GM19455 (cell line): ENCODE measurements at regions not wholly inside any gene's neighbourhood (a gene's known extent, or its start where the extent isn't known, plus 50 kb on each side); places are given as distances from the start of the nearest gene placed in this dataset.
"Not testable (repeated sequence)": the region's sequence is repeated elsewhere in the genome, so short reads cannot be mapped to it uniquely, and the experiment has no call there.

Source experiments
- ATAC-seq: cut with Tn5 transposase; IDR thresholded peaks from one replicate; pipeline ENCODE4 v1.9.1; 2021; ENCODE audit not compliant: unreplicated experiment

GRCh38 chr3:144953959-144954358, 982.3 kb downstream of the DIPK2A start:
- ATAC-seq: no peak

DNA sequence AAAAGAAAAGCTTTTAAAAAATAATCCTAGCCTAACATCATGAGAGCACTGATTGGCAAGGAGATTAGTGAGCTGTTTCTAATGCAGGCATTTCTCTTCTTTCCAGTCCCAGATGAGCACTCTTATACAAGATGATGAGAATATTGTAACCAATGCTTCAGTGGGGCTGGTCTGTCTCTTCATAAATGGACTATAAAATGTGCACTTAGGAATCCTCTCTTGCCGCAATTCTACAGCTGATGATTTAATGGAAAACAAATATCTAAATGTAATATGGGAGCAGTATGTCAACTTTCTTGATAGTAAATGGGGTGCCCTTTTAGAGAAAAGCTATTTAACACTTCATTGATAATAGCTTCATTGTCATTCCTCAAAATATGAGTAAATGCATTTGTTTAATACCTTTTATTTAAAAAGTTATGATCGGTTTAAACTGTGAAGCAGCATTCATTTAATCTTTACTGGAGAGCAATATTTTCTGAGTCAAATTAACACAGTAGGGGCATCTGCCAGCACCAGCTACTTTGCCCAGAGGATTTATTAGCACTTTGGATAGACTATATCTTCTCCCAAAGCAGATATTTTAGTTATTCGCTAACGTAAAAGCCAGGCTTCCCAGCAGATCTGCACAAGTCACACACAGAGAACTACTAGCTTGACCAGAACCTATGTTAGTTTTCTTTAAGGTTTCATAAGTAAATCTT, 985.9 kb downstream of the DIPK2A start:
- ATAC-seq: no peak

DNA sequence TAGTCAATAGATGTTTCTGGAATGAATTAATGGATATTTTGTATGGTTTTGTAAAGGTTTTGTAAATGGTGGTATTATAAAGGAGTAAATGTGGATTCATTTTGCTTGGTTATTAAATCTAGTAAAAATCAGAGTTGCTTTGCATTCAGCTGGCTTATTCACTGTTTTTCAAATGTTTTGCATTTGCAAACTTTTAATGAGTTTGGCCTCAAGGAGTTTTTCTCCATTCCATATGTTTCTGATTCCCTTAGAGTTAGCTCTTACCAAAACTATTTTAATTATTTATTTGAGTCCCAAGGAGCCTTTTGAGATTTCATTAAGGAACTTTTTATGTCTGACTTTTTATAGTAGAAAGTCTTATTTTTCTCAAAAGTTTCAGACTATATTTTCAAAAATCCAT, 992.2 kb downstream of the DIPK2A start:
- no peak for ATAC-seq

- ATAC-seq: no peak
Measured at GRCh38 chr3:144966560-144966959, 994.9 kb downstream of the DIPK2A start.

- ATAC-seq: no peak
Measured at GRCh38 chr3:144968750-144969350, 997.2 kb downstream of the DIPK2A start.

DNA sequence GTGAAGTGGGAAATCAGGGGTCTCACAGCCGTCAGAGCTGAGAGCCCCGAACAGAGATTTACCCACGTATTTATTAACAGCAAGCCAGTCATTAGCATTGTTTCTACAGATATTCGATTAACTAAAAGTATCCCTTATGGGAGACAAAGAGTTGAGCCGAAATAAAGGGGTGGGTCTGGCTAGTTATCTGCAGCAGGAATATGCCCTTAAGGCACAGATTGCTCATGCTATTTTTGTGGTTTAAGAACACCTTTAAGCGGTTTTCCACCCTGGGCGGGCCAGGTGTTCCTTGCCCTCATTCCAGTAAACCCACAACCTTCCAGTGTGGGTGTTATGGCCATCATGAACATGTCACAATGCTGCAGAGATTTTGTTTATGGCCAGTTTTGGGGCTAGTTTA, 1012.9 kb downstream of the DIPK2A start:
- ATAC-seq: not testable (repeated sequence)

DNA sequence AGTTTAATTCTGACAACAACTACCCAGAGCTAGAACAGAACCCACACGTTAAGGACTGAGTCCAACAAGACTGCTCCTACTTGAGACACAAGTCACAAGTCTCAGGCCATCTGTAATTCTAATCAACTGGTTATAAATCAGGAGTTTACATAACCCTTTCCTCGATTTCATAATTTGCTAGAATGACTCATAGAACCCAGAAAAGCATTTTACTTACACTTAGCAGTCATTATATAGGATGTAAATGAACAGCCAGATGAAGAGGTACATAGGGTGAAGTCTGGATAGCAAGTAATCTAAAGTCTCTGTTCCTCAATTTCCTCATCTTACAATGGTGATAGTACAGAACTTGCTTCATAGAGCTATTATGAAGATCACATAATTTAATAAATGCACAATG, 1018.2 kb downstream of the DIPK2A start:
- no peak for ATAC-seq

- no peak for ATAC-seq
Measured at GRCh38 chr3:144995856-144996255, 1024.2 kb downstream of the DIPK2A start.

DNA sequence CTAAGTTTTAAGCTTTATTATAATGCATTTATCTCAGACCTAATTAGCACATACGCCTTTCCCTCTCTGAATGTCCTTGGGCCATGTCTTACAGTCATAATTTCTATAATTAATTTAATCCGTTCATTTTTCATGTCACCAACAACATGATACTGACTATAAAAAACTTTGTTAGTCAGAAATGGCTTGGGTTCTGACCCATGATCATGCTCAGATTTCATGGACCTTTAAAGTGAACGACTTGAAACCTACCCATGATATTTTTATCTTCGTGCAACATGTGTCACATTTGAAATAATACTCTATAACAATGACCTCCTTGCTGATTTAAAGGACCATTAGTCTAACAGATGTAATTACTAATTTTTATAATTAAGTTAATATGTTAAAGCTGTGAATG, 1033.8 kb downstream of the DIPK2A start:
- no peak for ATAC-seq

DNA sequence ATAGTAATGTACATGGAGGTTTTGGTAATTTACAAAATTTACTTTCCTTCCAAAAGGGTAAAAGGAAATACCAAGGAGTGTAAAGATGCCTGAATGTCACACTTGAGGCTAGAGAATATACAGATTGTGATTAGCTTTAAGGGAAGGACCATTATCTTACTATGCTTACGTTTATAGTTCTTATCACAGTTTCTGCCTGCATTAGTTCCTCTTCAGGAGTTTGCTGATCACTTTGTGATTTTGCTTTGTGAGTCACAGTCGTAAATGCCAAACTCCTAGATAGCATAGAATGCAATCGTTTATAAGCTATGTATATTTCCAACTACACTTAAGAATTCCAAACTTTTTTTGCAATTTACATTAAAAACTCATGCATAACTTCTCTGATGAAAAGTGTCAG, 1034.6 kb downstream of the DIPK2A start:
- no peak for ATAC-seq

DNA sequence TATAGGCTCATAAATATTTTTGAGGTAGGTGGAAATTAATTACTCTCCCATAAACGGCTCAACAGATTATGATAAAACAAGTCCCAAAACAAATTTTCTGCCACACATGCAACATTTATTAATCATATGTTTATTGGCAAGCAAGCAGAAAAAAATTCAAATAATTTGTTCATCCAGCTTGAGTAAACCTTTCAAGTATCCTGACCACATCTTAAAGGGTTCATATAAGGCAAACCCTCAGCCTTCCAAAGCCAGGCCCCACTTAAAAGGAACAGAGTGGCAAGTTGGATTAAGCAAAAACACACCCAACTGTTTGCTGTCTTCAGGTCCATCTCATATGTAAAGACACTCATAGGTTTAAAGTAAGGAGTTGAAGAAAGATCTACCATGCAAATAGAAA, 1042.3 kb downstream of the DIPK2A start:
- no peak for ATAC-seq

DNA sequence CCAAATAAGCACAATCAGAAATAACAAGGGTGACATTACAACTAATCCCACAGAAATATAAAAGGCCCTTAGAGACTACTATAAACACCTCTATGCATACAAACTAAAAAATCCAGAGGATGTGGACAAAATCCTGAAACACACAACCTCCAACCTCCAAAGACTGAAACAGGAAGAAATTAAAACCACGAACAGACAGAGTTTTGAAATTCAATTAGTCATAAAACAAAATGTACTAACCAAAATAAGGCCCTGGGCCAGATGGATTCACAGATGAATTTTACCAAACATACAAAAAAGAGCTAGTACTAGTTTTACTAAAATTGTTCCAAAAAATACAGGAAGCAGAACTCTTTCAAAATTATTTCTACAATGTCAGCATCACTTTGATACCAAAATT, 1043.6 kb downstream of the DIPK2A start:
- ATAC-seq: no peak

GRCh38 chr3:145017959-145018358, 1046.3 kb downstream of the DIPK2A start:
- ATAC-seq: no peak

DNA sequence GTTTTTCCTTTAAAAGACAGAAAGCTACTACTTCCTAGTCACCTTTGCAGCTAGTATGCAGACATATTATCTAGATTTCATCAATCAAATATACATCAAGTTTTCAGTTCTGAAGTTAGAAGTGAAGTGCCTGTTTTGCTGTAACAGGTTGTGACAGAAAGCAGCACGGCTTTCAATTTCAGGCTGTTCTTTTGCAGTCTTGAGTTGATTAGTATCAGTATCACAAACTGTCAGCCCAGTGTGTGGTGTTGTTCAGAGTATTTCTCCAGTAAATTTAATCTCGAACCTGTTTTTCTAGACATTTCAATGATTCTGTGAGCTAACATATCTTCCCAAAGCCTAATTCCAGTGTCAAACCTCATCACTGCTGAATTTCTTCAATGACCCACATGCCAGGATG, 1050.8 kb downstream of the DIPK2A start:
- no peak for ATAC-seq

DNA sequence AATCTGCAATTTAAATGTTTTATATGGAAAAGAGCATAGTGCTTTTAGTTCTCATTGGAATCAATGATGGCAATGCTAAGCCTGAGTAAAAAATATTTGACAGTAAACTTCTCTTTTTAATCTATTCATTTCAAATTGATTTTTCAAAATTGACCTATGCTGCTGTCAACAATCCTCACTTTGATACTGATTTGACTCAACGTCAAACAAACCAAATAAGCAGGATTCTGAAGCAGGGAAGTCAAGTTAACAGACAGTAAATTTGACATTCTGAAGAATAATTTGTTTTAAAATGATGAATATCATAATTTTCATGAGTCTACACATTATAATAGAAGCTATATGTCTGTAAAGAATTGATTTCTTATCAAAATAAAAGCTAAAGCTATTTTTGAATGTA, 1053.1 kb downstream of the DIPK2A start:
- ATAC-seq: no peak

- not testable (repeated sequence) for ATAC-seq
Measured at GRCh38 chr3:145027186-145027585, 1055.6 kb downstream of the DIPK2A start.

DNA sequence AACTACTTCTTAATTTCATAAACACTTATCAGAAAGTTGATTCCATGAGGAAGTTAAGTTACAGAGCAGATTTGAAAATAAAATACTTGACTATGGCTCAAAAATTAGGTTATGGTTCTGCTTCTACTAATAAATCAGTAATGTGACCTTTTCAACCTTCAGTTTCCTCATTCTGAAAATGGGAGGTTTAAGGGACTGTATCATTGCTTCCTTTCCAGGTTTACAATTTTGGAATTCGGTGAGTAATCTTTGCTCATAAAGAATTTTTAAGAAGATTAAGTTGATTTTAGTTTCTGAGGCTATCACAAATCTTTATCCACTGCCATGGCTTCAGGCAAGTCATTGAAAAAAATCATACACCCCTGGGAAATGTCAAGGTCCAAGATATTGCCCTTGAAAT, 1061.2 kb downstream of the DIPK2A start:
- ATAC-seq: no peak

DNA sequence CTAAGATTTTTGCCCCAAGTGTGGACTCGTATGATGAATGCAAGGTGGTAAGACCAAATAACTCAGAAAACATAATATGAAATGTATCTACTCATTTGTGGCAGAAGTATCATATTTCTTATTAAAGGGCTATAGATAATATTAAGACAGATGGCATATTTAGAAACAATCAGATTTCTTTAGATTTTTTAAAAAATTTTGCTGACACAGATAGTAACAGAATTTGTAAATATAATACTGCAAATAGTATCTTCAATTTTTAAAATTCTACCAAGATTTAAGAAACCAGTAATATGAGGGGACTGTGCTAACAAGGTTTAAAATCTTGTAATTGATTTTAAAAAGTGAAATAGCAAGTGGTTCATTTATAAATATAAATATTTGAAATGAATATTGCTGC, 1064.1 kb downstream of the DIPK2A start:
- no peak for ATAC-seq

DNA sequence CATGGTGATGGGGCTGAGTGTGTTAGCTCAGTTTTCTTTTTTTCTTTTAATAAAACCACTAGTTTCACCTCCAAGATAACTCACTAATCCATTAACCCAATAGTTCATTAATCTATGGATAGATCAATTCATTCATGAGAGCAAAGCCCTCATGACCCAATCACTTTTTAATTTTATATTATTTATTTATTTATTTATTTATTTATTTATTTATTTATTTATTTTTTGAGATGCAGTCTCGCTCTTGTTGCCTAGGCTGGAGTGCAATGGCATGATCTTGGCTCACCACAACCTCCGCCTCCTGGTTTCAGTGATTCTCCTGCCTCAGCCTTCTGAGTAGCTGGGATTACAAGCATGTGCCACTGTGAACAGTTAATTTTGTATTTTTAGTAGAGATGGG, 1082.4 kb downstream of the DIPK2A start:
- not testable (repeated sequence) for ATAC-seq

DNA sequence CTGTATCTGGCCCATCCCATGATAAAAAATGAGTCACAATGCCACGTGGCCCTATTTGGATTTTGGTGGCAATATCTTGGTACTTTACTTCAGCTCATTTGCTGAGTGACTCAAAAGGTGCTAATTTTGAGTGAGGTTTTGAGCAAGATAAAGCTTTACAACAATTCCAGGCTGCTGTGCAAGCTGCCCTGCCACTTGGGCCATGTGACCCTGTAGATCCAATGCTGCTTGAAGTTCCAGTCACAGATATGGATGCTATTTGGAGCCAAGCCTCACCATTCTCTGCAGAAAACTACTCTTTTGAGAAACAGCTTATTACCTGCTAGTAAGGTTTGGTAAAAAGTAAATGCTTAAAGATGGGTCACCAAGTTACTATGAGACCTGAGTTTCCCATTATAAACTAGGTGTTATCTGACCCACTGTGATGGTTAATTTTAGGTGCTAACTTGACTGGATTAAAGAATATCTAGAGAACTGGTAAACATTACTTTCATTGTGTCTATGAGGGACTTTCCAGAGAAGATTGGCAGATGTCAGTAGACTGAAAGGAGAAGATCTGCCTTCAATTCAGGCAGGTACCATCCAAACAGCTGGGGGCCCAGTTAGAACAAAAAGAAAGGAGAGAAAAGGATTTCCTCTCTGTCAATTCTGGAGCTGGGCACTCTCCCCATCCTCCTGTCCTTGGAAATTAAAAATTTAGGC, 1083.9 kb downstream of the DIPK2A start:
- ATAC-seq: no peak

DNA sequence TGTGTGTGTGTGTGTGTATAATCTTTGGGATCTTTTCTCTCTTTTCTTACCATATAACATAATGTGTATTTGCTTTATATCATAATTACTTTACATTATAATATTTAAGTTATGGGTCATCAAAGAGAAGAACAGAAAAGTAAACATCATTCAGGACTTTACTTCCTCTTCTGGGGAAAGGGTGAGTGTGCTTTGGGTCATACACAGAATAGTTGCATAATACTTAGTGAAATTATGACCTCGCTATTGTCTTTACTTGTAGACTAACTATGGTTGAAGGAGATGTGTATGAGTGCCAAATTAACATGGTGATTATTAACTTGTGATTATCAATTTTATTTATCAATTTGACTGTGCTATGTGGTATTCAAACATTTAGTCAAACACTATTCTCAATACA, 1086.9 kb downstream of the DIPK2A start:
- ATAC-seq: no peak

DNA sequence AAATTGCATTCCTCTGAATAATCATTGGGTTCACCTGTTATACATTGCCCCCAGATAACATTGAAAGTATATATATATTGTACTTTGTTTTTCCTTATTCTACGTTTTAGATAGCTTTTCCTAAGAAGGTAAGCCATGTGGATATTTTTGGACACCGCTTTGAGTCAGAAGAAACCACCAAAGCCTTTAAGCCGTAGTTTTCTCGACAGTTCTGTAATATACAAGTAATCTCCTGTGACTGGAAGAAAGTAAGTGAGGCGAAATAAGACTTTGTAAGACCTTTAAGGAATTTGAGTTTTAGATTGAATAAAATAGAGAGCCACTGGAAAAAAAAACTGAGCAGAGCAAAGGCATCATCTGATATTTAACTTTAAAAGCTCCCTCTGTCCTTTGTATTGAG, 1092.0 kb downstream of the DIPK2A start:
- ATAC-seq: no peak
